ENCODE measurements at regions not wholly inside any gene's neighbourhood (a gene's known extent, or its start where the extent isn't known, plus 50 kb on each side); places are given as distances from the start of the nearest gene placed in this dataset.

GRCh38 chr10:8193546-8193945 is 139.1 kb downstream of the GATA3 start:
- H3K9me3 ChIP-seq (ENCODE audit: low read length), result no peaks in the 10 kb centered on the region

DNA sequence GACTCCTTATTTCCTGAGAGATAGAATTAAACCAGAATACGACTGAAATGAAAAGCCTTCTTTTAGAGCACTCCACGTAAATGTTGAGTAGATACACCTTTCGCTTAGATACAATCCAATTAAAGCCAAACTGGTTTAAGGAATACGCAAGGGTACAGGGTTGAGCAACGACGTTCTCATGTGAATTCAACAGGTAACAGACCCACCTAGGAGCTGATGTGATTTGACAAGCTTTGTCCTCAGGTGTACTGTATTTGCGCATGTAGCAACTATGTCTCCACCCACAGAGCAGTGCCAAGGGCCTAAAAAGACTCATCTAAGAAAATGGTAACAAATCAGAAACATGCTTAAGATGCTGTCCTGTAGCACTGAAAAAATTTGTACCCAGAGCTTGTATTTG is 139.6 kb downstream of the GATA3 start:
- DNase-seq, result no peak
- H3K4me2 ChIP-seq (ENCODE audit: low read depth, low read length, poor library complexity, severe bottlenecking), result no peak overlapping the region
- H2AFZ ChIP-seq (ENCODE audit: low read length), result no peak overlapping the region
- no peaks in the 10 kb centered on the region for H3K36me3 ChIP-seq (ENCODE audit: insufficient read depth, low read length)
- H3K9me2 ChIP-seq (replicated peaks; ENCODE audit: insufficient read depth, low read length), result no peaks in the 10 kb centered on the region
- H3K4me3 ChIP-seq (ENCODE audit: low read length), result no peak overlapping the region
- no peaks in the 10 kb centered on the region for H3K9me3 ChIP-seq (ENCODE audit: low read length)
- no peaks in the 10 kb centered on the region for H3K4me1 ChIP-seq (ENCODE audit: low read length)
- H3K27me3 ChIP-seq (ENCODE audit: low read length), result no peaks in the 10 kb centered on the region
- H3K27ac ChIP-seq (ENCODE audit: low read length), result no peak overlapping the region
- H3K9ac ChIP-seq (ENCODE audit: low read length), result no peak overlapping the region
- no peaks in the 10 kb centered on the region for H4K20me1 ChIP-seq (ENCODE audit: insufficient read depth, low read depth, low read length)
- no peaks in the 10 kb centered on the region for H3K79me2 ChIP-seq (ENCODE audit: low read length)

More at GRCh38 chr10:8193546-8193945, 139.1 kb downstream of the GATA3 start:
- Histone ChIP-seq H3K9me2 (replicated peaks; ENCODE audit: insufficient read depth, low read length) (no peaks in the 10 kb centered on the region), H3K4me3 (ENCODE audit: low read length) (no peak overlapping the region), H3K27ac (ENCODE audit: low read length) (no peak overlapping the region), H3K36me3 (ENCODE audit: insufficient read depth, low read length) (no peaks in the 10 kb centered on the region), H2AFZ (ENCODE audit: low read length) (no peak overlapping the region), H4K20me1 (ENCODE audit: insufficient read depth, low read depth, low read length) (no peaks in the 10 kb centered on the region), H3K4me2 (ENCODE audit: low read depth, low read length, poor library complexity, severe bottlenecking) (no peak overlapping the region), H3K79me2 (ENCODE audit: low read length) (no peaks in the 10 kb centered on the region), H3K4me1 (ENCODE audit: low read length) (no peaks in the 10 kb centered on the region), H3K27me3 (ENCODE audit: low read length) (no peaks in the 10 kb centered on the region), H3K9ac (ENCODE audit: low read length) (no peak overlapping the region)
- no peak for DNase-seq

DNA sequence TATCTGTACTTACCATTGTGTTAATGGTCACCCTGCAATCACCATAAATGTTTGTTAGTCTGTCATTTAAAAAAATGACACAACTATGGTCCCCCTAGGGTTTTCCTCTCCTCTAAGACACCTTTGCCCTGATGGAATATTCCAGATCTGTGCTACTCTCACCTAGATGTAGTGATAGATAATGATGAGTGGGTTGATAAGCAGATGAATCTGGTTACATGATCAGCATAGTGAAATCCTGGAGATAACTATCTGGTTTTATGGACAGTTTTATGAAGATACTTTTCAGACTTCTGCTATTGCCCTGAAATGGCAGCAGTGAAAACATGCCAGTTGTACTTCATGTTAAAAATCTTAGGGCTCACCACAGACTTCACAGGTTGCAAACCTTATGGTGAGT is 152.4 kb downstream of the GATA3 start:
- no peaks in the 10 kb centered on the region for H3K36me3 ChIP-seq (ENCODE audit: insufficient read depth, low read length)
- no peak overlapping the region for H3K4me2 ChIP-seq (ENCODE audit: low read depth, low read length, poor library complexity, severe bottlenecking)
- H3K4me3 ChIP-seq (ENCODE audit: low read length), result no peak overlapping the region
- H2AFZ ChIP-seq (ENCODE audit: low read length), result no peak overlapping the region
- H3K9me2 ChIP-seq (replicated peaks; ENCODE audit: insufficient read depth, low read length), result no peaks in the 10 kb centered on the region
- no peaks in the 10 kb centered on the region for H3K4me1 ChIP-seq (ENCODE audit: low read length)
- no peaks in the 10 kb centered on the region for H3K79me2 ChIP-seq (ENCODE audit: low read length)
- DNase-seq, result no peak
- H3K9ac ChIP-seq (ENCODE audit: low read length), result no peak overlapping the region
- no peak overlapping the region for H3K27ac ChIP-seq (ENCODE audit: low read length)
- H3K27me3 ChIP-seq (ENCODE audit: low read length), result no peaks in the 10 kb centered on the region
- H4K20me1 ChIP-seq (ENCODE audit: insufficient read depth, low read depth, low read length), result no peaks in the 10 kb centered on the region
- no peaks in the 10 kb centered on the region for H3K9me3 ChIP-seq (ENCODE audit: low read length)

DNA sequence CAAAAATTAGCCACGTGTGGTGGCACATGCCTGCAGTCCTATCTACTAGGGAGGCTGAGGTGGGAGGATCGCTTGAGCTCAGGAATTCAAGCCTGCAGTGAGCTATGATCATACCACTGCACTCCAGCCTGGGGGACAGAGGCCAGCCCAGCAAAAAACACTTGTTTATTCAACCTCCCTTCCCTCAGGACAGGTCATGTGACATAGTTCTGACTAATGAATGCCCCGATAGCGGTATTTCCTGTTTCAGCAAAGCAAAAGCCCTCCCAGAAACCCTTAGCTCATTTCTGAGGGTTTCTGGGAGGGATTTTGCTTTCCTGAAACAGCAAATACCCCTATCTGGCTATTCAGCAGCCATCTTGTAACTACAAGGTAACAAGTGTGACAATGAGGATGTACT is 157.1 kb downstream of the GATA3 start:
- H3K9ac ChIP-seq (ENCODE audit: low read length), result no peak overlapping the region
- H3K4me3 ChIP-seq (ENCODE audit: low read length), result no peak overlapping the region
- no peak overlapping the region for H3K27ac ChIP-seq (ENCODE audit: low read length)
- no peaks in the 10 kb centered on the region for H3K79me2 ChIP-seq (ENCODE audit: low read length)
- H3K36me3 ChIP-seq (ENCODE audit: insufficient read depth, low read length), result no peaks in the 10 kb centered on the region
- no peaks in the 10 kb centered on the region for H3K4me1 ChIP-seq (ENCODE audit: low read length)
- no peaks in the 10 kb centered on the region for H3K27me3 ChIP-seq (ENCODE audit: low read length)
- DNase-seq, result no peak
- no peaks in the 10 kb centered on the region for H4K20me1 ChIP-seq (ENCODE audit: insufficient read depth, low read depth, low read length)
- H3K9me2 ChIP-seq (replicated peaks; ENCODE audit: insufficient read depth, low read length), result no peaks in the 10 kb centered on the region
- no peak overlapping the region for H3K4me2 ChIP-seq (ENCODE audit: low read depth, low read length, poor library complexity, severe bottlenecking)
- no peaks in the 10 kb centered on the region for H3K9me3 ChIP-seq (ENCODE audit: low read length)
- no peak overlapping the region for H2AFZ ChIP-seq (ENCODE audit: low read length)

- DNase-seq, result no peak
- H3K4me1 ChIP-seq (ENCODE audit: low read length), result no peaks in the 10 kb centered on the region
- no peak overlapping the region for H3K4me2 ChIP-seq (ENCODE audit: low read depth, low read length, poor library complexity, severe bottlenecking)
- H3K4me3 ChIP-seq (ENCODE audit: low read length), result no peak overlapping the region
- H3K79me2 ChIP-seq (ENCODE audit: low read length), result no peaks in the 10 kb centered on the region
- no peaks in the 10 kb centered on the region for H3K36me3 ChIP-seq (ENCODE audit: insufficient read depth, low read length)
- no peaks in the 10 kb centered on the region for H3K27me3 ChIP-seq (ENCODE audit: low read length)
- no peaks in the 10 kb centered on the region for H3K9me2 ChIP-seq (replicated peaks; ENCODE audit: insufficient read depth, low read length)
- H4K20me1 ChIP-seq (ENCODE audit: insufficient read depth, low read depth, low read length), result no peaks in the 10 kb centered on the region
- H3K9me3 ChIP-seq (ENCODE audit: low read length), result no peaks in the 10 kb centered on the region
- H3K9ac ChIP-seq (ENCODE audit: low read length), result no peak overlapping the region
- H2AFZ ChIP-seq (ENCODE audit: low read length), result no peak overlapping the region
- no peak overlapping the region for H3K27ac ChIP-seq (ENCODE audit: low read length)
Measured at GRCh38 chr10:8213735-8214134, 159.2 kb downstream of the GATA3 start.

- Histone ChIP-seq H3K79me2 (ENCODE audit: low read length) (no peaks in the 10 kb centered on the region), H3K27ac (ENCODE audit: low read length) (no peak overlapping the region), H3K9me3 (ENCODE audit: low read length) (no peaks in the 10 kb centered on the region), H3K9ac (ENCODE audit: low read length) (no peak overlapping the region), H3K4me2 (ENCODE audit: low read depth, low read length, poor library complexity, severe bottlenecking) (no peak overlapping the region), H4K20me1 (ENCODE audit: insufficient read depth, low read depth, low read length) (no peaks in the 10 kb centered on the region), H3K36me3 (ENCODE audit: insufficient read depth, low read length) (no peaks in the 10 kb centered on the region), H2AFZ (ENCODE audit: low read length) (no peak overlapping the region), H3K27me3 (ENCODE audit: low read length) (no peaks in the 10 kb centered on the region), H3K4me3 (ENCODE audit: low read length) (no peak overlapping the region), H3K9me2 (replicated peaks; ENCODE audit: insufficient read depth, low read length) (no peaks in the 10 kb centered on the region), H3K4me1 (ENCODE audit: low read length) (no peaks in the 10 kb centered on the region)
- DNase-seq, result no peak
Measured at GRCh38 chr10:8214587-8214986, 160.1 kb downstream of the GATA3 start.

- no peak overlapping the region for H3K4me2 ChIP-seq (ENCODE audit: low read depth, low read length, poor library complexity, severe bottlenecking)
- no peaks in the 10 kb centered on the region for H3K4me1 ChIP-seq (ENCODE audit: low read length)
- no peaks in the 10 kb centered on the region for H3K9me3 ChIP-seq (ENCODE audit: low read length)
- no peaks in the 10 kb centered on the region for H3K79me2 ChIP-seq (ENCODE audit: low read length)
- H3K27me3 ChIP-seq (ENCODE audit: low read length), result no peaks in the 10 kb centered on the region
- no peaks in the 10 kb centered on the region for H3K9me2 ChIP-seq (replicated peaks; ENCODE audit: insufficient read depth, low read length)
- H3K36me3 ChIP-seq (ENCODE audit: insufficient read depth, low read length), result no peaks in the 10 kb centered on the region
- H4K20me1 ChIP-seq (ENCODE audit: insufficient read depth, low read depth, low read length), result no peaks in the 10 kb centered on the region
- H3K9ac ChIP-seq (ENCODE audit: low read length), result no peak overlapping the region
- H3K27ac ChIP-seq (ENCODE audit: low read length), result no peak overlapping the region
- no peak overlapping the region for H3K4me3 ChIP-seq (ENCODE audit: low read length)
- DNase-seq, result no peak
- no peak overlapping the region for H2AFZ ChIP-seq (ENCODE audit: low read length)
Measured at GRCh38 chr10:8216893-8217292, 162.4 kb downstream of the GATA3 start.

DNA sequence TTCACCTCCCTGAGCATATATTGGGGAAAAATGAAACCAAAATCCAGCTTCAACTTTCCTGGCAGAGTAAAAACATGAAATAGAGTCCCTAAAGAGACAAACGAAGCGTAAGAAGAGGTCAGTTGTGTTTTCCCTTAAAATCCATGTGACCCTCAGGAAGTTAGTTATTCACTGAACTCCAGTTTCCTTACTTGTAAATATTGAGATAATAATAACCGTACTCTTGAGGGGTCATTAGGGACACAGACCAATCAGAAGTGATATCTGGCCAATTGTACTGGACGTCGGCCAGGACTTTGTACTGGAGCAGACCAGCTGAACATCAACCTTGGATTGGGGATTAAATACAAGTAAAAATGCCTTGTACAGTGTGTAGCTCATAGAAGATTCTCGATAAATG is 167.0 kb downstream of the GATA3 start:
- H3K27me3 ChIP-seq (ENCODE audit: low read length), result no peaks in the 10 kb centered on the region

GRCh38 chr10:8224591-8224990 is 170.1 kb downstream of the GATA3 start:
- no peaks in the 10 kb centered on the region for H3K9me3 ChIP-seq (ENCODE audit: low read length)
- H3K4me2 ChIP-seq (ENCODE audit: low read depth, low read length, poor library complexity, severe bottlenecking), result no peak overlapping the region
- H4K20me1 ChIP-seq (ENCODE audit: insufficient read depth, low read depth, low read length), result no peaks in the 10 kb centered on the region
- no peaks in the 10 kb centered on the region for H3K36me3 ChIP-seq (ENCODE audit: insufficient read depth, low read length)
- H3K9me2 ChIP-seq (replicated peaks; ENCODE audit: insufficient read depth, low read length), result no peaks in the 10 kb centered on the region
- H3K4me3 ChIP-seq (ENCODE audit: low read length), result no peak overlapping the region
- H3K4me1 ChIP-seq (ENCODE audit: low read length), result no peaks in the 10 kb centered on the region
- H3K79me2 ChIP-seq (ENCODE audit: low read length), result no peaks in the 10 kb centered on the region
- H3K27ac ChIP-seq (ENCODE audit: low read length), result no peak overlapping the region
- H2AFZ ChIP-seq (ENCODE audit: low read length), result no peak overlapping the region
- DNase-seq, result no peak
- H3K9ac ChIP-seq (ENCODE audit: low read length), result no peak overlapping the region
- no peaks in the 10 kb centered on the region for H3K27me3 ChIP-seq (ENCODE audit: low read length)

More for the DNA sequence above, 167.0 kb downstream of the GATA3 start:
- no peaks in the 10 kb centered on the region for H3K36me3 ChIP-seq (ENCODE audit: insufficient read depth, low read length)
- H3K4me3 ChIP-seq (ENCODE audit: low read length), result no peak overlapping the region
- no peak overlapping the region for H3K27ac ChIP-seq (ENCODE audit: low read length)
- H3K9ac ChIP-seq (ENCODE audit: low read length), result no peak overlapping the region
- no peaks in the 10 kb centered on the region for H3K9me2 ChIP-seq (replicated peaks; ENCODE audit: insufficient read depth, low read length)
- H4K20me1 ChIP-seq (ENCODE audit: insufficient read depth, low read depth, low read length), result no peaks in the 10 kb centered on the region
- no peaks in the 10 kb centered on the region for H3K79me2 ChIP-seq (ENCODE audit: low read length)
- no peaks in the 10 kb centered on the region for H3K9me3 ChIP-seq (ENCODE audit: low read length)
- H3K4me2 ChIP-seq (ENCODE audit: low read depth, low read length, poor library complexity, severe bottlenecking), result no peak overlapping the region
- no peaks in the 10 kb centered on the region for H3K4me1 ChIP-seq (ENCODE audit: low read length)
- H2AFZ ChIP-seq (ENCODE audit: low read length), result no peak overlapping the region
- no peak for DNase-seq

Measured in Karpas-422 (cell line).